NCI-H82 treated with DMSO at 0.1 percent for 48 hours (cell line): ENCODE measurements at regions not wholly inside any gene's neighbourhood (a gene's known extent, or its start where the extent isn't known, plus 50 kb on each side); places are given as distances from the start of the nearest gene placed in this dataset.

Experiments
- DNase-seq: peaks from one replicate; lab custom pipeline; 2025; ENCODE audit not compliant: unreplicated experiment; lab: John Stamatoyannopoulos, UW

DNA sequence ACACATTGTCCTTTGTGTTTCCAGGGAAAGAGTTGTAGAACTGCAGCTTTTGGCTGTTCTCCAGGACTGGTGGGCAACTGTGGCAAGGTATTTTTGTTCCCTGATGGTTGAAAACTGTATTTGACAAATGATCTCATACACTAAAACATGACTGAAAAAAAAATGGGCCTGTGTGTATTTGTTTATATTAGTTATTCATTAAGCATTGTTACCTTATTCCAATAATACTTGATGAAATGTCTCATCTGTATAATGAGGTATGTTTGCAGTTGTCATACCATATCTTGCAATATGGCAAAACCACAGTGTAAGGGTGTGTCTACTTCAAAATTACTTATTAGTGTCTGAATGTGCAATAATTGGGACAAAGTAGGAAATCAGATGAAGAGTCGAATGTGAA lies 479.4 kb upstream of the NOVA1 start:
- DNase-seq, result no peak

DNA sequence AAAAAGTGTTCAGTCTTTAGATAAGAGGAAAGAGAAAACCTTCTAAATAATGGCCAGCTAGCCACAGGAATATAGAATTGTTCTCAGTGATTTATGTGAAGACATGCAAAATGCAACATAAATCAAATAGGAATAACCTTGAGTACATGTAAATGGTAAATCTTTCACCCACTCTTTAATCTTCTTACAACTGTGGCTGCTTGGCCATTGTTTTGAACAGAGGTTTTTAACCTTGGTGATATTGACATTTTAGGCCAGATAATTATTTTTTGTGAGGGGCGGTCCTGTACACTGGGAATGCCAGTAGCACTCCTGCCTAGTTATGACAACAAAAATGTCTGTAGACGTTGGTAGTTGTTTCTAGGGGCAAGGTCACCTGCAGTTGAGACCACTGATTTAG lies 479.9 kb upstream of the NOVA1 start:
- DNase-seq, result no peak

DNA sequence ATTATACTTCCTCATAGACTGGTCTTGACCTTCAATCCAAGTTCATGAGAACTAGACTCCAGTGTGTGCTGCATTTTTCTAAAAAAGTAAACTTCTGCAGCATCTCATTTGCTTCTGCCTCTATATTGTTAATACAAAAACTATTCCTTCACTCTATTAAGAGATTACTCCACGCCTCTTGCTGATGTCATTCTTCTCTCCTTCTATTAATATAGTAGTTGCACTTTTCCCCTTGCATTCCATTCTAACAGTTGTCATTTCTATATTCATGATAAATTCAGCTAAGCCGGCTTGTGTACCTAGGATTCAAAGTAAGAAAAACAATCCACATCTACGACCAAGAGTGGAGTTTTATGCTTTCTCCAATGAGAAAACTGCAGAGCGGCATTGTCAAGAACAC lies 480.4 kb upstream of the NOVA1 start:
- DNase-seq, result no peak

DNA sequence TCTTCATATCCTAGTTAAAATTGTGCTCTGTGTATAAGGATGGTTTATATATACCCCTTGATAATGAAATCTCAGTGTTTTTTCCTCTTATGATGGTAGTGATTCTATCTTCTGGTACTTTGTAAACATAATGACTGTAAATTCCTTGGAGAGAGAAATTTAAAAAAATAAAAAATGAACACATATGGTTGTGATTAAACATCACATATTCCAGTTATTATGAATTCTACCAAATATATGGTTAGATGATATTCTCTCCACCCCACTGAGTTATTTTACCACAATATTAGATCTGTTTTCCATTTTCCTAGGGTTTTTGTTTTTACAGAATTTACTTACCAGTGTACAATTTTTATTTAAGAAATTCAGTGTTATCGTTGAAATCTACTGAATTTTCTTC lies 481.9 kb upstream of the NOVA1 start:
- no peak for DNase-seq

DNA sequence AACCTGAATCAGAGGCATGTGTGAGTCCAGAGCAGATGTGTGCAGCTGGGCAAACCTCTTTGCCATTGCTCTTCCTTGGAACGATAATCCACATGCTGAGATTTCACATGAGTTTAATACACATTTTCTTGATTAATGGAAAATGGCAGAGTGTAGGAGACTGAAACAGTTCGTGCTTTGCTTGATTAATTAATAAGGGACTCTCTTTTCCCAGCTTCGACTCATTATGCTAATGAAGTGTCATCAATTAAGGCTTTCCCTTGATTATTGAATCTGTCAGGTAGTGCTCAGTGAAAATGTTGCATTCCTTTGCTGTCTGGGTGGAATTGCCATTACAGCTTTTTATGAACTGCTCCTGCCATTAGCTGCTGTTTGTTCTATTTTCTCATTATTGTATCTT lies 487.7 kb upstream of the NOVA1 start:
- no peak for DNase-seq

DNA sequence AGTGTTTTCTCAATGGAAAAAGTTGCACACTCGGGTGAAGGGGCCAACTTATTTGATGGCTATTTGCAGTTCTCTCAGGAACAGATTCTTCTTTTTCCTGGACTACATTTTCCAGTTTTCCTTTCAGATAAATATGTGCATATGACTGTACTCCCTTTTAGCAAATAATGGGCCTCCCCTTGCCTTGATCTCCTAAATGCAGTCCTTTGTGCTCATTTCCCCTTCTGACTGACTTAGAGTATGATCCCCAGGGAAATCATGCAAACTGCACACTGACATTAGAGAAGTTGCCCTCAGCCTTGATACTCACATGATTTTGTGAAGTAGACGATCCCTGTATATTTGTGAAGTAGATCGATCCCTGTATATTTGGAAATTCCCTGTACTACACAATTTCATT lies 492.9 kb upstream of the NOVA1 start:
- no peak for DNase-seq

DNA sequence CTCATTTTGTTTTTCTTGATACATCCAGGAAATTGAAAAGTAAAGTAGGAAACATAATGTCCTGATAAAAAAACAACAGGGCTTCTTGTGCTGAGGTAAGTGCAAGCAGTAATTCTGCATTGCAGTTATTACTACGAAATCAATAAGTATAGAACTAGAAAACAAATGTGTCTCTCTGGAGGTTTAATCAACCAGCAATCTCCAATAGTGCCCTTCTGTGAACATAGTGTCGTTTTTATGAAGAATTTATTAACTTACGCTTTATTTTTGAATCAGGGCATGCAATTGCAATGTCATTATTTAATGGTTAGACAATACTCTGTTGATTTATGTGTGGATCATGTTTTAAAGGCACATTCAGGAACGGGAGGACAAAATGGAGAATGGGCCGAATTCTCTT lies 494.1 kb upstream of the NOVA1 start:
- DNase-seq, result no peak

DNA sequence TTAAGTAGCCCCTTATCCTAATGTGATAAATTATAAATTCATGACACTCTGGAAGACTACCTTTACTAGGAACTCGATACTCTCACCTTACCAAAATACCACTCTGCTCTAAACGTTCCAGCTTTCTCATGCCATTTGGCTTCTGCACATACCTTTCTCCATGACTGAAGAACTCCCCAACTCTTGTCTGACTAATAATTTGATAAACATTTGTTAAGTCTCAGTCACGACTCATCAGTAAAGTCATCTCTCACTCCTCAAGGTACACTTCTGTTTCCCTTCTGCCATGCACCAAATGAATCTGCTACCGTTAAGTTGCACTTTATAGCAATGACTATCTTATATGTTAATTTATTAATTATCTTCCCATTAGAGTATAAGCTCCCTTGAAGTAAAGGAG lies 498.3 kb upstream of the NOVA1 start:
- DNase-seq, result no peak

DNA sequence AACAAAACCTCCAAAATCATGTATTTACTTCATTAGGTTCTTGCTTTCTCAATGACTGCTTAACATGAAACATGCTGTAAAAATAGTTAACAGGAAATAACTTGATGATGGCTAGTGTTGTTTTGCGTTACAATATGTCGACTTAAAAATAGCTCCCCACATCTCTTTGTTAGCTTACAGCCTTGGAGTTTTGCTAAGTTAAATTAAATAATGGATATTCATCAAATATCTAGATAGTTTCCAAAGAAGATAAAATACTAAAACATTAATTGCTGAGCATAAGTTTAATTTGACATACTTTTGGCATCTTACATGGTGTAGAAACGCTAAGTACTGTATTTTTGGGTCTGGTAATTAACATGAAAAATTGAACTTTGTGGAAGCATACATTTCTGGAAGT lies 500.6 kb upstream of the NOVA1 start:
- DNase-seq, result no peak

DNA sequence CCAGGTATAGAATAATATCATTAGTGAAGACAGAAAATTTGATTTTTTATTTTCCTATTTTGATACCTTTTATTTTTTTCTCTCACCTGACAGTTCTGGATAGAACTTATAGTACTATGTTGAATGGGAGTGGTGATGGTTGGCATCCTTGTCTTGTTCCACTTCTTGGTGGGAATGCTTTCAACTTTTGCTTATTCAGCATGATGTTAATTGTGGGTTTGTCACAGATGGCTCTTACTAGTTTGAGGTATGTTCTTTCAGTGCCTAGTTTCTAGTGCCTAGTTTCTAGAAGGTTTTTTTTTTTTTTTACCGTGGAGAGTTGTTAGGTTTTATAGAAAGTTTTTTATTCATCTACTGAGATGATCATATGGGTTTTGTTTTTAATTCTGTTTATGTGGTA lies 516.3 kb upstream of the NOVA1 start:
- no peak for DNase-seq

DNA sequence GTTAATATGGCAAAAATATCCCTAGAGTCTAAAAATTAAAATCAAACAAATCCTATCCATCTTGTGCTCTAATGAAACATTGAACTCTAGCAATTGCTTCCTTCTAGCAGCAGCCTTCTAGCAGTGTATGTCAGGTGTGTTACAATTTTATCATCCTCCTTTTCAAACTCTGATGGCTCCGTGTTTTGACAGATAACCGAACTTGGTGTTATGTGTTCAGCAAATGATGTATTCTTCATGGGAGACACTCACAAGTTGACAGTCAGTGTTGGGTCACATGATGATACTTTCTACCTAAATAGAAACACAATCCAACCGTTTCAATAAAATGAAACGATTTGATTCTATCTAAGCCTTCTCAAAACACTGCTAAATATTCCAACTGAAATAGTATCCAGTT lies 525.3 kb upstream of the NOVA1 start:
- no peak for DNase-seq

DNA sequence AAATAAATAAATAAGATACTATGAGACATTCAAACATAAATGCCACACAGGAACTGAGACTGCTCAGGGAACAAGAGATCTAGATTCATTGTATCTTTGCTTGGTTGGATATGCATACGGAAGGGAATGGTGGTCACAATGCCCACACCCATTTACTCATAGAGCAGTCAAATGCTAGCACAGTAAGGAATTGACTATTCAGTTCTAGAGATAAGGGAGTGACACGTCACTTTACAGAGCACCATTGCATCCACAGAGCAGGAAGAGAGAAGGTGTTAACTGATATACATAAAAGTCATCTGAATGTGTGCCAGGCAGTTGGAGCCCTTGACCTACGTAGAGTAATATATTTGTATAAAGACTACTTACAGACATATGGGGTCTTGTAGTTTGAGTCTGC lies 530.0 kb upstream of the NOVA1 start:
- DNase-seq, result no peak

DNA sequence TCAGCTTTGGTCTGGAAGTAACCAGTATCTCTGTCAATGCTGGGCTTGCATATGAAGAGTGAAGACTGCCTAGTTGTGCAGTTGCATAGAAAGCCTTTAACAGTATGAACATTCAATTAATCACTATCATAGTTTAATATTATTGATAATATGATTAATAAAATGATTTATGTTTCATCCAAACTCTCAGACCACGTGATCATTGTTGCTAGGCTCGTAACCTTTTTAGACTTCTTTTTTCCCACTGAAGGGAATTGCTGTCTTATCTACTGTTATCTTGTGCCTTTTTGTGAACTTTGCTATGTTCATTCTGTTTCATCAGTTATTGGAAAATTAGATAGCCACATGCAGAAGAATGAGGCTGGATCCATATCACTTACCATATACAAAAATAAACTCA lies 536.4 kb upstream of the NOVA1 start:
- DNase-seq, result no peak

DNA sequence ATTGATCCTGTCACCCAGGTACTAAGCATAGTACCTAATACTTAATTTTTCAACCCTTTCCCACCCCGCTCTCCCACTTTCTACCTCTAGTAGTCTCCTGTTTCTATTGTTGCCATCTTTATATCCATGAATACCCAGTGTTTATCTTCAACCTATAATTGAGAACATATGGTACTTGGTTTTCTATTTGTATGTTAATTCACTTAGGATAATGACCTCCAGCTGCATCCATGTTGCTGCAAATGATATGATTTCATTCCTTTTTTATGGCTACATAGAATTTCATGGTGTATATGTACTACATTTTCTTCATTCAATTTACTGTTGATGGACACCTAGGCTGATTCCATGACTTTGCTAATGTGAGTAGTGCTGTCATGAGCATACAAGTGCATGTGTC lies 547.3 kb upstream of the NOVA1 start:
- no peak for DNase-seq

DNA sequence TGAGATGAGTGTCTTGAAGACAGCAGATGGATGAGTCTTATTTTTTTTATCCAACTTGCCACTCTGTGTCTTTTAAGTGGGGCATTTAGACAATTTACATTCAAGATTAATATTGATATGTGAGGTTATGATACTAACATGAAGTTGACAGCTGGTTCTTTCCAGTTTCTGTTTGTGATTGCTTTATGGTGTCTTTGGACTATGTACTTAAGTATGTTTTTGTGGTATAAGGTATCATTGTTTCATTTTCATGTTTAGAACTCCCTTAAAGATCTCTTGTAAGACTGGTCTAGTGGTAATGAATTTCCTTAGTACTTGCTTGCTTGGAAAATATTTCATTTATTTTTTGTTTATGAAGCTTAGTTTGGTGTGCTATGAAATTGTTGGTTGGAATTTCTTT lies 550.3 kb upstream of the NOVA1 start:
- DNase-seq, result no peak

DNA sequence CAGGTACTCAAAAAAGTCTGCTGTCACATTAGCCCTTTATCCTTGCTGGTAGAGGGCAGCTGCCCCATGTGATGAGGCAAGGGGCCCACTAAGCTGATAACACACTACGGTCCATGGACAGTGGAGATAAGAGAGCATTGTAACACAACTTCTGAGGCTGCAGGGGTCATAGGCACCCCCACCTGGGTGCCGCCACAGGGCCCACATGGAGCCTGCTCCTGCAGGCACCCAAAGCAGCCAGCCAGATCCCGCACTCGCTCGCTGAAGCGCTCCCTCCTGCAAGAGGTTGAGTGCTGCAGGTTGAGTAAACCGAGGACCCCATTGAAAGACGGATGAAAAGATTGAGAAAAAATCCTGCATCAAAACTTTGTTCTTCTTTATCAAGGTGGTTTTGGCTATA lies 566.3 kb upstream of the NOVA1 start:
- no peak for DNase-seq

DNA sequence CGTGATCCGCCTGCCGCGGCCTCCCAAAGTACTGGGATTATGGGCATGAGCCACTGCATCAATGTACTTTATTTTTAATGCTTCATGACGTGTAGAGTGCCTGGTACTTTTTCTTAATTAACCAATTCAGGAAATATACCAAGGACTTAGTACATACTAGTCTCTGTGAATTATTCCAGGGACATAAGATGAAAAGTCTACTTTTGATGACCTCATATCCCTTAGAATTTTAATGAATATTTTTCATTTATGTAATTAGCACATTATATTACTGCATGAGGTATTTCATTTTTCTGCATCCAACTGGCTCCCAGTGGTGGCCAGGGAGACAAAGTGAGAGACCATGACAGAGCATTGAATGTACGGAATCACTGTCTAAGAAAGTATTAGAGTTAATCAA lies 577.7 kb upstream of the NOVA1 start:
- DNase-seq, result no peak

DNA sequence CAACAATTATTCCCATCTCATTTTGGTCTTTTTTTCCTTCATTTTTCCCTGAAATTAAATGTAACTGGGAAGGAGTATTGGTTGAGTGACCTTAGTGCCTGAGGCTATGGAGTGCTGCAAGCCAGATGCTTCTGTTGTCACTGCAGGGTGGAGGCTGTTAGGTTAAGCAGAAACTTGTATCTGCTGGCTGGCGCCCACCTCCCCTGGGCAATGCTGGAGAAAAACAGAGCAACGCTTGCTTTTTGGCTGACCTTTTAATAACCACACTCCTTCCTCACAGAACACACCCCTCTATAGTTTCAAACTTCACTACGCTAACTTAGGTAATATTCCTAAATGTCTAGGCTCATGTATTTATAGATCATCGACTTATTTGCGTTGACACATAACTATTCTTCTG lies 583.5 kb upstream of the NOVA1 start:
- DNase-seq, result no peak

DNA sequence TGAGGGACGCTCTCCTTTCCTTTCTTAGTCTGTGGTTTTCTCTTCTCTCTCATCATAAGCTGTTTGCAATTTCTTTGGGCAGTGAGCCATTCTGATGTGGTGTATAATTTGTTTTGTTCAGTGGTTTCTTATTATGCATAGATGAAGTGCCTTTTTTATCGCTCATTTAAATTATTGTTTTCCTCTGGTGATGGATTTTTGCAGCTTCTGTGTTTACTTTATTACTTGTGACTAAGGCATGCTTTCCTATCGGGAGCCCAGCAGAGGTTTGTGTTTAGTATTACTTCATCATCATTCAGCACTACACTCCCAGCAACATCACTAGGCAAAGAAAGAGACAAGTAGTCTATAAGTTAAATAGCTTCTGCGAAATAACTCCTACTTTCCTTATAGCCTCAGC lies 586.6 kb upstream of the NOVA1 start:
- DNase-seq, result no peak

DNA sequence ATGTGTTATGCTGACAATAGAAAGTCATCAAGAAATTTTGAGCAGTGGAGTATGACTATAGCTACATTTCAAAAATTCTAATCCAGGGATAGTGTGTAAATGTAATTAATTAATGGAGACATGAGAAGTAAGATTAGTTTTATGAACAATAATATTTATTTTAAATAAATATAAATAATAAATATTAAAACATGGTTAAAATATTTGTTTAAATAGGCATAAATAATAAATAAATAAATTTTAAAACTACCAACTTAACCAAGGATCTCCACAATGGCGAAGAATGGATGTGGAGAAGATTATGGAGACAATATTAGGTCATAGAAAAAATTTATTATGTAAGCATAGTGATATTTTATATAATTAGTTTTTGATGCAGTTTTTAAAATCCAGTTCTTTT lies 588.2 kb upstream of the NOVA1 start:
- DNase-seq, result no peak

DNA sequence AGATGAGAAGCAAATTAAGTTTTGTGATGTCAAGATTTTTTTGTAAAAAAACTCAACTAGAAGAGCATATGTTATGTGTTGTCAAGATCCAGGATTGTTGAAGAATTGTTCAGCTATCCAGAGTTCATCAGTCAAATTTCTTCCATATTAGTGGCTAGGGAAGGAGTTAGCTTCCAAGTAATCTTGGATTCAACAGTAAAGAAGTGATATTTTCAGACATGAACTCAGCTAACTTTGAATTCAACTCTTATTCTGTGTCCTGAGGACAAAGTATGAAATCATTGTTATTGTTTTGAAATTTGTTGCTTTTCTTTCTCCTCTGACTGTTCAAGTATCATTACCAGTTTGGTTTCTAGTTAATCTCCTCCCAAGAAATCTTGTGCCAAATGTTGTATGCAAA lies 589.3 kb upstream of the NOVA1 start:
- DNase-seq, result no peak

DNA sequence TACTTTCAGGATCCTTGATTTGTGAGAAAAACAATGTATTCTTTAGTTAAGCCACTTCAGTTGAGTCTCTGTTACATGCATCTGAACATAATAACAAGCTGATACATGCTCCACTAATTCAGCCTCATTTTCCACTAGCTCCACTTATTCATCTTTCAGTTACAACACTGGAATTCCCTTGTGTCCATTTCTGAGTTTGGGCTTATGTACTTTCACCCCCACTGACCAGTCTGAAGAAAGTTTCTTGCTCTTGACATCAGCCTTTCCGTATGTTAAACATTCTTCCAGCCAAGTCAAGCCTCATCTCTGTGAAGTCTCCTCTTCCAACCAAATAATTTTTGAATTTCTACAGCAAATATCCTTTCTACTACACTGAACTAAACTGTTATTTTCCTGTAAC lies 592.5 kb upstream of the NOVA1 start:
- no peak for DNase-seq

DNA sequence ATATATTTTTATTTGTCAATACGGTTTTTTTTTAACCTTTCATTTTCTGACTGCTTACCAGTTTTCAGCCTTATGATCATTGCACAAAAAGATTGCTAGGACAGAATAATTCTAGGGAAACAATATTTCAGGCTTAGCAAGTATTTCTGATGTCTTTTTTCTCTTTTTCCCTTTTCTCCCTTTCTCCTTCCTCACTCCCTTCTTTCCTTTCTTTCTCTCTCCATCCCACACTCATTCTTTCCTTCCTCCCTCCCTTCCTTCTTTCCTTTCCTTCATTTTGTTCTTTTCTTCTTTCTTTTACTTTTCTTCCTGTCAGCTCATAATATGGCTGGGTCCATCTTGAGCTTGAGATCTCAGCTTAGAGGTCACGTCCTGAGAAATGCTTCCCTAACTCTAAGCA lies 601.4 kb upstream of the NOVA1 start:
- DNase-seq, result no peak

DNA sequence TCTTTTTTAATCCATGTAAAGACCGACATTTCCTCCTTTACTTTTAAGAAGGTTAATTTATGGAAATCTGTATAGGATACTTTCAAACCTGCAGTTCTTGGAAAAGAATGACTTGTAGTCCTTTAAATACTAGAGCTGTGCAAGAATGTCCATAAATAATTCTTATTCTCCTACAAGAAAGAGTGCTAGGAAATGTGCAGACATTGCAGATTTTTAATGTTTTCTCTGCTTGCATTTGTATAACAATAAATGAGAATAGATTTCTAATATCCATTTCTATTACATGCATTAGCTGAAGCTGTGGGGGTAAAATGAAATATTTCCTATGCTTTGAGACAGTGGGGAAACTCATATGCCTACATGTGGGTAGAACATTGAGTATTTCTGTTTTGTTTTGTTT lies 607.2 kb upstream of the NOVA1 start:
- no peak for DNase-seq
